ENCODE measurements at regions not wholly inside any gene's neighbourhood (a gene's known extent, or its start where the extent isn't known, plus 50 kb on each side); places are given as distances from the start of the nearest gene placed in this dataset.

GRCh38 chr4:144580430-144580829 is 65.5 kb upstream of the HHIP start:
- DNase-seq, result no peak

GRCh38 chr4:144582105-144582850 is 63.7 kb upstream of the HHIP start:
- no peak for DNase-seq

GRCh38 chr4:144582975-144583374 is 63.0 kb upstream of the HHIP start:
- no peak for DNase-seq

- DNase-seq, result no peak
Measured at GRCh38 chr4:144583658-144584057, 62.3 kb upstream of the HHIP start.

- no peak for DNase-seq
Measured at GRCh38 chr4:144584428-144584827, 61.5 kb upstream of the HHIP start.

GRCh38 chr4:144589512-144589911 is 56.4 kb upstream of the HHIP start:
- no peak for DNase-seq

- no peak for DNase-seq
Measured at GRCh38 chr4:144590020-144590419, 55.9 kb upstream of the HHIP start.

- no peak for DNase-seq
Measured at GRCh38 chr4:144591401-144591800, 54.6 kb upstream of the HHIP start.

GRCh38 chr4:144592264-144592663 is 53.7 kb upstream of the HHIP start:
- no peak for DNase-seq

- DNase-seq, result no peak
Measured at GRCh38 chr4:144594471-144594986, 51.4 kb upstream of the HHIP start.

GRCh38 chr4:144595681-144596080 is 50.3 kb upstream of the HHIP start:
- DNase-seq, result no peak
